ENCODE measurements at regions not wholly inside any gene's neighbourhood (a gene's known extent, or its start where the extent isn't known, plus 50 kb on each side); places are given as distances from the start of the nearest gene placed in this dataset.
"Not testable (repeated sequence)": the region's sequence is repeated elsewhere in the genome, so short reads cannot be mapped to it uniquely, and the experiment has no call there.

DNA sequence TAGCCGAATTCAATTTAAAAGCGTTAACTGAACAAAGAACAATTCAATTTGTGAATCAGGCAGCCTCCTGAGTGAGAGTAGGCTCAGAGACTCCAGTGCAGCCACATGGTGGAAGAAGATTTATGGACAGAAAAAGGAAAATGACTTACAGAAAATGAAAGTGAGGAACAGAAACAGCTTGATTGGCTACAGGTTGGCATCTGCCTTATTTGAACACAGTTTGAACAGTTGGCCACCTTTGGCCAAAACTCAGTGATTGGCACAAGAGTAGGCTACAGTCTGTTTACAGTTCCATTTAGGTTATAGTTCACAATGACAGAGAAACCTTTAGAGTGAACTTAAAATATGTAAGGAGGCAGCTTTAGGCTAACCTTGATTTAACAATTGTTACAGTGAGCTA is 86.3 kb upstream of the CCDC71L start:
- DNase-seq (ENCODE audit: low spot score); intact Hi-C loops (cut with DNase I); ATAC-seq: not testable (repeated sequence)

DNA sequence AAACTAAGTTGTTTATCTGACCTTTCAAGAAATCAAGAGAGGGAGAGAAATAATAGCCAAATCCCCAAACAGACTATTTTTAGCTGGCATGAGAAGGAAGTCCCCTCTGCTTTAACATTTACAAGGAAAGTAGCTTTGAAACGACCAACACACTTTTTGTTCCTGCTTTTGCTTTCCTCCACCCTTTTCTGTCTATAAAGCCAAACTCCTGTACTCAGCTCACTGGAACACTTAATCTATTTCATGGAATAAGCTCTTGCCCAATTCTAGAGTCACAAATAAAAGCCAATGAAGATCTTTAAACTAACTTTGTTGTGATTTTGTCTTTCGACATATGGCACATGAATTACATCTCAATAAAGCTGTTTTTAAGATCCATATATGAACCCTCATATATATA is 86.8 kb upstream of the CCDC71L start:
- intact Hi-C loops (cut with DNase I), result no loop called here
- DNase-seq (ENCODE audit: low spot score), result no peak

DNA sequence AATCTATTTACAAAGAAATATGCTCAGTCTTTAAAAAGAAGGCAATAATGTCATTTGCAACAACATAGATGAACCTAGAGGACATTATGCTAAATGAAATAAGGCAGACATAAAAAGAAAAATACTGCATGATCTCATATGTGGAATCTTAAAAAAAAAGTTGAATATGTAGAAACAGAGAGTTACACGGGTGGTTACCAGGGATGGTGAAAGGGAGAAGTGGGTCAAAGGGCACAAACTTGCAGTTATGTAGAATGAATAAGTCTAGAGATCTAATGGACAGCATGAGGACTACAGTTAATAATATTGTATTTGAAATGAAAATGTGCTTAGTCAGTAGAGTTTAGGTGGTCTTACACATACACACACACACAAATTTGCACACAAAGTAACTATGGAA is 88.2 kb upstream of the CCDC71L start:
- ATAC-seq, result no peak
- no peak for DNase-seq (ENCODE audit: low spot score)
- intact Hi-C loops (cut with DNase I), result no loop called here

More for the DNA sequence above, 86.8 kb upstream of the CCDC71L start:
- peak; percentile 61 for ATAC-seq

DNA sequence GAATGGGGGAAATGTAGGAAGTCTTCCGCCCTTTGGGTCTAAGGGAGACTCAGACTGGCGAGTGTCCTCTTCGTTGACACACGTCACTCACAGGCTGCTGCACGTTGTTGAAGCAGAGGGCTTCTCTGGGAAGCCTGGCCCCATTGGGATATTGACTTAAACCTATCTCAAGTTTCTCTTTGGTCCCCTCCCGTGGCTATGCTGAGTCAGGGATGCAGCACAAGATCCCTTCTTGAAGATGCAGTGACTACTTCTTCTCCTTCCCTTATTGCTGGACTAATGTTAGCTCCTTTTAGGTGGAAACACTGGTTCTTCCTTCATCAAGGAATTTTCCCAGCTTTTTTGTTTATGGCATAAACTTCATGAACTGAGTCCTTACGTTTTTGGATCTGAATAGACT is 89.8 kb upstream of the CCDC71L start:
- intact Hi-C loops (cut with DNase I), result no loop called here
- no peak for DNase-seq (ENCODE audit: low spot score)
- ATAC-seq, result no peak

DNA sequence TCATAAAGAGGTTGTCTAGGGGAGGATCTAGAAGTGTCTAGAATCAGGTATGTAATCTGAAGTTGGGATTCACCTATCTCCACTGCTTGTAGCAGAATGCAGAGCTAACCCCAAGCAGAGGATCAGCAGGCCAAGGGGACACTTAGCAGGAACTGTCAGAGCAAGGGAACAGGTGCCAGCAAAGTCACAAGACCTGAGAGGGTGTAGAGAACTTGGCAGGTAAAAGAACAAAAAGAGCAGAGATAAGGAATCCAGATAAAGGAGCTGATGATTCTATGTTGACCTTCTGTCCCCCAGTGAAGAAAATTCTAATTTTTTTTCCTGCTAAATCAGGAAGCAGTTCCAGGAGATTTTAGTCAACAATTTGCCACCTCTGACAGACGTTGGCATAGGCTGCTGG is 91.4 kb upstream of the CCDC71L start:
- no peak for DNase-seq (ENCODE audit: low spot score)
- intact Hi-C loops (cut with DNase I), result no loop called here
- no peak for ATAC-seq

DNA sequence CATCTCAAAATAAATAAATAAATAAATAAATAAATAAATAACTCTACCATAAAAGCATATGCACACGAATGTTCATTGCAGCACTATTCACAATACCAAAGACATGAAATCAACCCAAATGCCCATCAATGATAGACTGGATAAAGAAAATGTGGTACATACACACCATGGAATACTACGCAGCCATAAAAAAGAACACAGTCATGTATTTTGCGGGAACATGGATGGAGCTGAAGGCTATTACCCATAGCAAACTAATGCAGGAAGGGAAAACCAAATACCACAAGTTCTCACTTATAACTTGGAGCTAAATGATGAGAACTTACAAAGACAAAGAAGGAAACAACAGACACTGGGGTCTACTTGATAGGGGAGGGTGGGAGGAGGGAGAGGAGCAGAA is 94.1 kb upstream of the CCDC71L start:
- intact Hi-C loops (cut with DNase I); DNase-seq (ENCODE audit: low spot score); ATAC-seq: not testable (repeated sequence)

DNA sequence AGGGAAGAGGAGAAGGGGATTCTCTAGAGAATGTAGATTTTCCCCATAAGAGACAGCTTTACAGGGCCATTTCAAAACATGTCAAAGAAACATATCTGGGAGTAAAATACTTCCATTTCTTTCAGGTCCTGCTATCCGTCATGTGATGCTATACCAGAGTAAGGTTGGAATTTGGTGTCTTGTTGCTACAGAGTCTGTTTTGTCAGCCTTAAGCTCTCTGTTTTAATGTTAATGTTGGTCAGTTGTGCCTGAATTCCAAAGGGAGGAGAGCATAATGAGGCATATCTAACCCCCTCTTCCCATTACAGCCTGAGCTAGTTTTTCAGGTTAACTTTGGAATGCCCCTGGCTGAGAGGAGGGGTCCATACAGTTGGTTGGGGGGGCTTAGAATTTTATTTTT is 94.7 kb upstream of the CCDC71L start:
- no peak for DNase-seq (ENCODE audit: low spot score)
- no peak for ATAC-seq
- intact Hi-C loops (cut with DNase I), result no loop called here

DNA sequence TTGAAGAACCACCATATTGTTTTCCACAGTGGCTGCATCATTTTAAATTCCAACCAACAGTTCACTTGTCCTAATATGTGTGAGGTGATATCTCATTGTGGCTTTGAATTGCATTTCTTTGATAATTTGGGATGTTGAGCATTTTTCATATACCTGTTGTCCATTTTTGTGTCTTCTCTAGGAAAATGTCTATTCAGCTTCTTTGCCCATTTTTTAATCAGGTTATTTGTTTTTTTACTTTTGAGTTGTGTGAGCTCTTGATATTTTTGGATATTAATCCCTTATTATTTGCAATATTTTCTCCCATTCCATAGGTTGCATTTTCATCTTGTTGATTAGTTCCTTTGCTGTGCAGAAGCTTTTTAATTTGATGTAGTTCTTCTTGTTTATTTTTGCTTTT is 95.1 kb upstream of the CCDC71L start:
- DNase-seq (ENCODE audit: low spot score), result no peak
- ATAC-seq, result no peak
- intact Hi-C loops (cut with DNase I), result no loop called here

DNA sequence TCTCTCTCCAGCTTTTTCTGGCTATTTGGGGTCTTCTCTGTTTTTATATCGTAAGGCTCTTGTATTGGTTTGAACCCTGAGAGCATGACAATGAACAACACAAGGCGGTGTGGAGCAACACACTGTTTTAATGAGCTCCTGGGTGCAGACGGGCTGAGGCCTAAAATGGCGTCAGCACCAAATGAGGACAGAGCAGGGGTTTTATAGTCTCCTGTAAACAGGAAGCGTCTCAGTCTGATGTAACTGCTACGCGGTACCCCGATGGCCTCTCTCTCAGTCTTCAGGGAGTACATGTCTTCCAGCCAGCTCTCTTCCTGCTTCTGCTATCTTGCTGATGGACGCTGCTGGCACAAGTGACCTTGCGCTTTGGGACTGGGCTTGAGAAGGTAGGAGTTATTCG is 95.9 kb upstream of the CCDC71L start:
- DNase-seq (ENCODE audit: low spot score), result no peak
- intact Hi-C loops (cut with DNase I), result no loop called here

DNA sequence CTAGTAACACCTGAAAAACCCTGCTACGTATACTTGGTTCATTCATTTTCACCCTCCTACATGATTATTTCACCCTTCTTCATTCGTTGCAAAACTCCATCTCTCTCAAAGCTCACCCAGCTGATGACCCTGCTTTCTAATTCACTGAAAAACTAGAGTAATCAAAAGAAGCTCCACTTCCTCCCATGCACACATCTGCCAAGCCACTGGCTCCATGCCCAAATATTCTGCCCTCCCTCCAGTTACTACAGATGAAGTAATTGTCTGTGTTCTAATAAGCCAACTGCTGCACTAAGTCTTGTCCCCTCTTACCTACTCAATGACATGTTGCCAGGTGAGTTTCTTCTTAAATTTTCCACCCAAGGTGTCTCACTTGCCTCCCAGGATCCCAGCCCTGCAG is 96.9 kb upstream of the CCDC71L start:
- DNase-seq (ENCODE audit: low spot score) (peak; percentile 66), ATAC-seq (no peak)
- intact Hi-C loops (cut with DNase I), result no loop called here

More for the DNA sequence above, 95.9 kb upstream of the CCDC71L start:
- ATAC-seq, result no peak

DNA sequence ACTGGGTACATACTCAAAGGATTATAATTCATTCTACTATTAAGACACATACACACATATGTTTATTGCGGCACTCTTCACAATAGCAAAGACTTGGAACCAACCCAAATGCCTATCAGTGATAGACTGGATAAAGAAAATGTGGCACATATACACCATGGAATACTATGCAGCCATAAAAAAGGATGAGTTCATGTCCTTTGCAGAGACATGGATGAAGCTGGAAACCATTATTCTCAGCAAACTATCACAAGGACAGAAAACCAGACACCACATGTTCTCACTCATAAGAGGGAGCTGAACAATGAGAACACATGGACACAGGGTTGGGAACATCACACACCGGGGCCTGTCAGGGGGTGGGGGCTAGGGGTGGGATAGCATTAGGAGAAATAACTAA is 101.9 kb upstream of the CCDC71L start:
- intact Hi-C loops (cut with DNase I); DNase-seq (ENCODE audit: low spot score); ATAC-seq: not testable (repeated sequence)

DNA sequence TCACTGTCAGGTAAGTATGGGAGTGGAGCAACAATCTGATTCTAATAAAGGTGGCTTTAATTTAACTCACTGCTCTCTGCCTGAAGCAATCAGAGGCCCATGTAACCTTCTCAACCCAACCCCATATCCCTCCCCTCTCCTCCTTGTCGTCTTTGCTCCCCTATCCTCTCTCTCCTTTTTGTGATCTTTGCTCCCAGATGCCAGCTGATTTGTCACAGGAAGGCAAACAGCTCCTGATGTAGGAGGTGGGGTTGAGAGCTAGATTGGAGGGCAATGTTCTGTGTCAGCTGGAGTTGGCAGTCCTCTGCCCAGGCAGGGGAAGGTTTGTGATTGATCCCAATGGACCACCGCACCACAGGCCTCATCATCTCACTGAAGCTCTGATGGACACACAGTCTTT is 101.4 kb upstream of the PIK3CG start:
- ATAC-seq (no peak), DNase-seq (ENCODE audit: low spot score) (no peak)
- intact Hi-C loops (cut with DNase I), result no loop called here

DNA sequence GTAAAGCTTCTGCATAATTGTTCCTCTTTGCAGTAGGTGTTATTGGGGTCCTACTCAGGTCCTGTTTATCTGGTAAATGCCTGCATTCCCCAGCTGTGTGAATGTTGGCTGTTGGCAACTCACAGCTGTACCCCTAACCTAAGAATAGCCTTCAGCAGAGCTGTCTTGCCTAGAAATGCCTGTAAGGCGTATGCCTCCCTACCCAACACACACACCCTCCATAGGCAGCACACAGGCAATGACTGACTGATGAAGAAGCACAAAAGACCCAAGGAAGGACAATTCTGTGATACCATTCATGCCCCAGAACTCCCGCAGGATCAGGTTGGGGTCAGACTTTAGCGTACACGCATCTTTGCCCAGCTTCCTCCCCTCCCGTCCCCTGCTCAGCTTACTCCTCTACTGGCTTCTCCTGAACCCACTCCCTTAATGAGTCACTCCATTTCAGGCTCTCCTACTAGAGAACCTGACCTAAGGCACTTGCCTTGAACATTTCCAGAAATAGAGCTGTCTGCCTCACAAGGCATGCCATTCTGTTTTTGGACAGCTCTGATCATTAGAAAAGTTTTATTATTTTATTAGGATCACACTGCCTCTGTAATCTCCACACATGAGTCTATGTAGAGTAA is 99.2 kb upstream of the PIK3CG start:
- intact Hi-C loops (cut with DNase I), result no loop called here
- DNase-seq (ENCODE audit: low spot score), result no peak
- no peak for ATAC-seq

DNA sequence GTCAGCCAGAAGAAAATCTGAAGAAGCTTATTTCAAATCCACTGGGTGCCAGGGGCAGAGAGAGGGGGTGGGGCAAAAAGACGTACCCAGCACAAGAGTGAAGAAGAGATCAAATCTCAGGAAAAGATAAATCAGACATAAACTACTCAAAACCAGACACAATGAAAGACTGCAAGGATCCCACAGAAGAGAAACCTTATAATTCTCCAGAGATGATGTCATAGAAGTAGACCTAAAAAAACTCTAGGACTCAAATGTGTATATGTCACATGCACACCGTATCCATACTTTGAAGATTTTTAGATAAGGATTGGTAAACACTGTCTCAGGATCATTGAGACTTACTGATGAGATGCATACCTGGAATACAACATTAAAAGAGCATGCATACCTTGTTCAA is 98.5 kb upstream of the PIK3CG start:
- ATAC-seq (no peak), DNase-seq (ENCODE audit: low spot score) (no peak)
- intact Hi-C loops (cut with DNase I), result no loop called here

DNA sequence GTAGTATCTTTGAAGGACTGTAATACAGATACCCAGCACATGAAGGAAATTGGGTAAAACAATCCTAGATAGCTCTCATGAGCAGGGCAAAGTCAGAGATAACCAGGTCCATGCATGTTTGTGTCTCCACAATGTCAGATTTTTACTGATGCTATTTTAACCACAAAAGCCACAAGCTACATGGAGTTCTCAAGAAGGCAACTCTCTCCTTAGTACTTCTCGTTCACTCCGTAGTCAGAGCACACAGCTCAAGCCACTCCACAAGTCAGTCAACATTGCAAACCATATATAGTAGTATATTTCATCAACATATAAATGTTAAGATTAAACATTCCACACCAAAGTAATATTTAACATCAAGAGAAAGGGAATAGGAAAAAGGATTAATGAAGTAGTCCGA is 98.0 kb upstream of the PIK3CG start:
- intact Hi-C loops (cut with DNase I), result no loop called here
- ATAC-seq, result no peak
- DNase-seq (ENCODE audit: low spot score), result no peak

DNA sequence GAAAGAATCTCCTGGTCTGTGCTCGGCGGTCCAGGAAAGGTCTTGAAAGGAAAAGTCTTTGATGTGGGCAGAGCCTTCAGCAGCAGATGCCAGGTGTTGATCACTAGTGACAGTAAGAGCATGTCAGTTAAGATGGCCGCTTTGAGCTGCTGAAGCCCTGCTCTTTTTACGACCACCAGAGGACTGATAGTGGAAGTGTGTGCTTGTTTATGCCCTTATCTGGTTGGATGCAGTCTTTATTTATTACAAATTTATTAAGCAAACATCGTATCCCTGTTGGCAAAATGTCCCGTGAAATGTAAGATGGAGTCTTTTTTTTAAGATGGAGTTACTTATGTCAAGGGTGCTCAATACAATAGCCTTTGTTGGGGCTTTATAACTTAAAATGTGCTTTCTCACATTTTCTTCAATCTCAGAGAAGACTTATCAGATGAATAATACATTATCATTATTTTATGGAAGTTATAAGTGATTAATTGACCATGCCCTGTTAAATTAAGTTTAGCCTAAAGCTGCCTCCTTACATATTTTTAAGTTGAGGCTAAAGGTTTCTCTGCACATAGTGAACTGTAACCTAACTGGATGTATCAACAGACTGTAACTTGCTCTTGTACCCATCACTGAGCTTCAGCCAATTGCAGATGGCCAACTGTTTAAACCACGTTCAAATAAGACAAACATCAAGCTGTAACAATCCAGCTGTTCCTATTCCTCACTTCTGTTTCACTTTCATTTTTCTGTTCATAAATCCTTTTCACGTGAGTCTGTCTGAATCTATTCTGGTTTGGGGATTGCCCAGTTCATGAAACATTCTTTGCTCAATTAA is 97.4 kb upstream of the PIK3CG start:
- no peak for ATAC-seq
- intact Hi-C loops (cut with DNase I), result no loop called here
- no peak for DNase-seq (ENCODE audit: low spot score)

DNA sequence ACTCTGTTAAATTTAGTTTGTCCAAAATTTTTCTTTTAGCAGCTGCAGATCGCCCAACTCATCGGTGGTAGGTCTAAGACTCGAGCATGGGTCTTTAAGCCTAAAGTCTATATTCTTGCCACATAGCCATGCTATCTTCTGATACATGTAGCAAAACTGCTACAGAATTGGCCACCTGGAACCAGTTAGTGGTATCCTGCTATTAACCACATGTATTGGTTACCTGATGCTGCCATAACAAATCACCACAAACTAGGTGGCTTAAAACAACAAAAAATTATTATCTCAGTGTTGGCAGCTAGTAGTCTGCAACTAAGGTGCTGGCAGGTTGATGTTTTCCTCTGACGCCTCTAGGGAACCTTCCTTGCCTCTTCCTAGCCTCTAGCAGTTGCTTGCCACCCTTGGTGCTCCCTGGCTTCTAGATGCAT is 96.7 kb upstream of the PIK3CG start:
- no peak for ATAC-seq

DNA sequence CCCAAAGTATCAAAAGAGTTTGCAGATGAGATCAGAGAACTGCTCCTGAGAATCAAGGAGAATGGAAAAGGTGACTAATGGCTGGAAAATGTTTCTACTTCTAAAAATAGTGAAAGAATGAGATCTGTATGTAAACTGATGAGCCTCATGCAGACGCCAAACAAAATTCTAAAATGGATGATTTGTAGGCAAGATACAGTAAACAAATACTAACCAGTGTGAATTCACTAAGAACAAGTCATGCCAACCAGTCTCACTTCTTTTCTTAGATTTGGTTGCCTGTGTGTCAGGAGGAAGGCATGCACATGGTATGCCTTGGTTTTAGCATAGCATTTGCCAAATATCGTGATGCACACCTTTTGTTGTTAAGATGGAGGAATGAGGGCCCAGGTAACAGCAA is 94.9 kb upstream of the PIK3CG start:
- ATAC-seq, result no peak
- DNase-seq (ENCODE audit: low spot score), result no peak
- intact Hi-C loops (cut with DNase I), result no loop called here

More for the DNA sequence above, 96.7 kb upstream of the PIK3CG start:
- DNase-seq (ENCODE audit: low spot score), result no peak
- intact Hi-C loops (cut with DNase I), result no loop called here

DNA sequence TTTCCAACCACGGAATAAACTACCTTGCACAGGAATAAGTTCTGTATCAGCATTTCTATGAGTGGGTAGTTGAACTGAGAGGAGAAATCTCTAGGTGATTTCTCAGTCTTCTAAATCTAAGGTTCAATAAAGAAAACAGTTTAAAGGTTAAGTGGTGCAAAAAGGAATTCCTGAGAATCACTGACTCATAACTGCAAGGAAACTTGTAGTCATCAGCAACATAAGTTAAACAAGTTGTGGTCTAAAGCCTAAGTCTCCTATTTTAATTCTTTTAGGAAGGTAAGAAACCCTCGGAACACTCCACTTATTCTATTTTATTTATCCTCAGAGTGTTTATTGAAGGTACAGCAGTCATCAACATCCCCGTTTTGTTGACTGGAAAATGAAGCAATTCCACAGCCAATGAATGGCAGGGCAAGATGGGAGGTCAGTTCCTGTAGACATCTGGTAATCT is 92.4 kb upstream of the PIK3CG start:
- intact Hi-C loops (cut with DNase I), result no loop called here
- ATAC-seq, result no peak
- no peak for DNase-seq (ENCODE audit: low spot score)

DNA sequence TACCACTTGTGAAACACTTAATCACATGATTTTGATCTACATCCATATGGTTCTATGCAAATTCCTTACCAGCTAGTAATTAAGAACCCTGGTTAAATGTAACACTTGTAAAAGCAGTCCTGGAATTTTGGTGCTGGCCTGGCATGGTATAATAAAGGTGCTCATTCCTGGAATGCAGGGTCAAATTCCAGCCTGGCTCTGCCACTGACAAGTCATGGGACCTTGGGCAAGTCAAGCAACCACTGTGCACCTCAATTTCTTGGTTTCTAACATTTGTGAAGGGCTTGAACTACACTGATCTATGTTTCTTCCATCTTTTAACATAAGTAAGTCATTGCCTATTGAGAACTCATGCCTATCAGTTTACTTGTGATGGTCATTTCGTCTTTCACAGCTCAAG is 91.9 kb upstream of the PIK3CG start:
- ATAC-seq, result no peak
- intact Hi-C loops (cut with DNase I), result no loop called here
- DNase-seq (ENCODE audit: low spot score), result no peak

DNA sequence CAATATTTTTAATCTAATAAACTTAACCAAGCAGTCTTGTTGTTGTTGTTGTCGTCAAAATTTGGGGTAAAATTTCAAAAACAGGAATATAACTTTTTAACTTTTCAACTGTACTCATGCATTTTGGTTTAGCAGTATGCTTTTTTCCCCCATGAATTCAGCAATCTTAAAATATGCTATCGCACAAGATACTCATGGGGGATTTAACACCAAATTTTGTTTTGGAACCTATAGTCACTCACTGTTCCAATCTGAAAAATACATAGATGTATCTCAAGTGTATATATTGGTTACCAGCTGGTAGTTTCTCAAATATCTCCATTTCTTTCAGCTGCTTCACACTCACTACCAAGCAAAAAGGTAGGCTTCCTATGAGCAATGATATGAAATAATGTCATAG is 91.4 kb upstream of the PIK3CG start:
- DNase-seq (ENCODE audit: low spot score) (no peak), ATAC-seq (no peak)

More for the DNA sequence above, 91.4 kb upstream of the PIK3CG start:
- intact Hi-C loops (cut with DNase I), result no loop called here
